Esophagus squamous epithelium (tissue), 4 donors: ENCODE measurements at regions not wholly inside any gene's neighbourhood (a gene's known extent, or its start where the extent isn't known, plus 50 kb on each side); places are given as distances from the start of the nearest gene placed in this dataset.

ENCODE experiments used
- POLR2A ChIP-seq, 4 donors: fragments of 450-650 bp; IDR thresholded peaks; one replicate each; pipeline ENCODE4 v1.6.1; 2017; ENCODE audit warnings: antibody characterized with exemption in 4 of 4, mild to moderate bottlenecking in 4 of 4, moderate library complexity in 3 of 4
- TF ChIP-seq, protein P1 (sequence below), 6 experiments: fragments of 450-650 bp in 4 of 6; fragments of 200-600 bp in 2 of 6; sonication (generic) in 2 of 6; IDR thresholded peaks; one replicate each; pipeline ENCODE4 v1.5.1; 2016 to 2019; ENCODE audit warnings: antibody characterized with exemption in 6 of 6, mild to moderate bottlenecking in 4 of 6, moderate library complexity in 4 of 6

DNA sequence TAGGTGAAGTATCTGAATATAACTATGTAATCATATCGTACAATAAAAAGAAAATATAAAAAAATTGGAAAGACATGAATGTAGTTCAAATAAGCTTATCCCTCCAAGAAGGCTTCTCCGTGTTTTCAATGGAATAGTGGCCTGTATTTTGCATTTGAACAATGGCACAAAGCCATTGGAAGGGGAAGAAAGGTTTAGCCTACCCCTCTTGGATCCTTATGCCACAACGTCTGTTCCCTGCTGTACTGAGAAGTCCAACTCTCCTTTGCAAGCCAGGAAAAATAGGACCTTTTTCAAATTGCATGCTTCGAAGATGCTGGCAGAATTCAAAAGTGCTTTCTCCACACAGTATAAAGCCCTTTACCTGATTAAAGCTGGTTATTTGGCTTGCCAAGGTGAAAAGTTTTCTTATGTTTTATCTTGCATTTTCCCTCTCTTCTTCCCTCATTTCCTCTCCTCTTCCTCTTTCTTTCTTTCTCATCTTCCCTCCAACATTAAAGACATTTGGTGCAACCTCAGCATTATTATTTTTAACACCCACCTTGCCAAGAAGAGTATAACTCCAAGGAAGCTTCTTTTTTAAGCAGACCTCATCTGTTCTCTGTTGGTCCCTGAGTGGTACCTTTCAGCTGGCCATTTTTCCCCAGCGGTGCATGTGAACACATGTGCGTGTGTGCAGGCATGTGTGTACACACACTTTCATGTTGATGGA lies 968.6 kb upstream of the RBFOX1 start:
- TF ChIP-seq, protein P1, sequence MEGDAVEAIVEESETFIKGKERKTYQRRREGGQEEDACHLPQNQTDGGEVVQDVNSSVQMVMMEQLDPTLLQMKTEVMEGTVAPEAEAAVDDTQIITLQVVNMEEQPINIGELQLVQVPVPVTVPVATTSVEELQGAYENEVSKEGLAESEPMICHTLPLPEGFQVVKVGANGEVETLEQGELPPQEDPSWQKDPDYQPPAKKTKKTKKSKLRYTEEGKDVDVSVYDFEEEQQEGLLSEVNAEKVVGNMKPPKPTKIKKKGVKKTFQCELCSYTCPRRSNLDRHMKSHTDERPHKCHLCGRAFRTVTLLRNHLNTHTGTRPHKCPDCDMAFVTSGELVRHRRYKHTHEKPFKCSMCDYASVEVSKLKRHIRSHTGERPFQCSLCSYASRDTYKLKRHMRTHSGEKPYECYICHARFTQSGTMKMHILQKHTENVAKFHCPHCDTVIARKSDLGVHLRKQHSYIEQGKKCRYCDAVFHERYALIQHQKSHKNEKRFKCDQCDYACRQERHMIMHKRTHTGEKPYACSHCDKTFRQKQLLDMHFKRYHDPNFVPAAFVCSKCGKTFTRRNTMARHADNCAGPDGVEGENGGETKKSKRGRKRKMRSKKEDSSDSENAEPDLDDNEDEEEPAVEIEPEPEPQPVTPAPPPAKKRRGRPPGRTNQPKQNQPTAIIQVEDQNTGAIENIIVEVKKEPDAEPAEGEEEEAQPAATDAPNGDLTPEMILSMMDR (IDR thresholded peaks at IDR 0.05), result no peak
- TF ChIP-seq POLR2A (IDR thresholded peaks at IDR 0.05), result no peak
